IPS-15b (cell line): ENCODE measurements at regions not wholly inside any gene's neighbourhood (a gene's known extent, or its start where the extent isn't known, plus 50 kb on each side); places are given as distances from the start of the nearest gene placed in this dataset.
"Not testable (repeated sequence)": the region's sequence is repeated elsewhere in the genome, so short reads cannot be mapped to it uniquely, and the experiment has no call there.

Source experiments
- H3K27me3 ChIP-seq: one replicate; pipeline ENCODE4 v1.6.1; 2013; ENCODE audit warnings: low read length; ENCODE audit not compliant: control insufficient read depth, insufficient read depth
- H3K36me3 ChIP-seq: one replicate; pipeline ENCODE4 v1.6.1; 2013; ENCODE audit warnings: low read length; ENCODE audit not compliant: control insufficient read depth, insufficient read depth
- H3K4me1 ChIP-seq: one replicate; pipeline ENCODE4 v1.6.1; 2013; ENCODE audit warnings: mild to moderate bottlenecking, low read length; ENCODE audit not compliant: control insufficient read depth, insufficient read depth
- H3K4me3 ChIP-seq: one replicate; pipeline ENCODE4 v1.5.1; 2013; ENCODE audit warnings: low read depth, low read length
- H3K9ac ChIP-seq: one replicate; pipeline ENCODE4 v1.6.1; 2013; ENCODE audit warnings: low read depth, mild to moderate bottlenecking, low read length
- H3K9me3 ChIP-seq: one replicate; pipeline ENCODE4 v1.6.1; 2013; ENCODE audit warnings: mild to moderate bottlenecking, low read length; ENCODE audit not compliant: control insufficient read depth, insufficient read depth

DNA sequence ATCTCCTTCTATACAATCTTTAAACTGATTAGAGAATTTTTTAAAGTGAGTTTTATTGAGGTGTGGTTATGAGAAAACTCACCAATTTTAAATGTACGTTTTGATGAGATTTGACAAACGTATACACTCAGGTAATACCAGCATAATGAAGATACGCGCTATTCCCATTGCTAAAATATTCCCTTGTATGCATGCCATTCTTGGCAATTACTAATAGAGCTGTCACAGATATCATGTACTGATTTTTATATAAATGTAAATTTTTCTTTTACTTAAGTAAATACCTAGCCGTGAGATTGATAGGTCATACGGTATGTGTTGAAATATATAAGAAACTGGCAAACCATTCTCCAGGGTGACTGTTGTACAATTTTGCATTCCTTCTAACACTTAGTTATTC is 384.7 kb downstream of the PTH2R start:
- no peaks in the 10 kb centered on the region for H3K9me3 ChIP-seq
- H3K36me3 ChIP-seq: no peaks in the 10 kb centered on the region
- H3K4me3 ChIP-seq: no peak overlapping the region
- no peak overlapping the region for H3K9ac ChIP-seq
- no peaks in the 10 kb centered on the region for H3K27me3 ChIP-seq
- no peaks in the 10 kb centered on the region for H3K4me1 ChIP-seq

DNA sequence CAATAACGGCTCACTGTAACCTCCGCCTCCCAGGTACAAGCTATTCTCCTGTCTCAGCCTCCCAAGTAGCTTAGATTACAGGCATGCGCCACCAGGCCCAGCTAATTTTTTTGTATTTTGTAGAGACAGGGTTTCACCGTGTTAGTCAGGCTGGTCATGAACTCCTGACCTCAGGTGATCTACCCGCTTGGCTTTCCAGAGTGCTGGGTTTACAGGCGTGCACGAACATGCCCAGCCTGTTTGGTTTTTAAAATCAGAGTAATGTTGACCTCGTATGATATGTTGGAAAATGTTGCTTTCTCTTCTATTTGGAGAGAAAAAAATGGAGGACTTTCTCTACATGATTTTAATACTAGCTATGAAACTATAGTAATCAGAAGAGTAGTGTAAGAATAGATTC is 386.2 kb downstream of the PTH2R start:
- Histone ChIP-seq H3K9ac (no peak overlapping the region), H3K27me3 (no peaks in the 10 kb centered on the region), H3K9me3 (no peaks in the 10 kb centered on the region), H3K4me1 (no peaks in the 10 kb centered on the region), H3K36me3 (no peaks in the 10 kb centered on the region), H3K4me3 (no peak overlapping the region)

DNA sequence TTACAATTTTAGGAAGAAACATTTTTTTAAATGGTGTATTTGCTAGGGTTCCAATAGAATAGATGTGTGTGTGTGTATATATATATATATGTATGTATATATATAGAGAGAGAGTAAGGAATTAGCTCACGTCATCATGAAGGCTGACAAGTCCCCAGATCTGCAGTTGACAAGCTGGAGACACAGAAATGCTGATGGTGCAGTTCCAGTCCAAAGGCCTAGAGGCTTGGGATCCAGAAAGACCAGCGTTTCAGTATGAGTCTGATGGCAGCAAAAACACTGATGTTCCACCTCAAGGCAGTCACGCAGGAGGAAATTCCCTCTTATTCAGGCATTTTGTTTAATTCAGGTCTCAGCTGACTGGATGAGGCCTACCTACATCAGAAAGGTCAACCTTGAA is 386.8 kb downstream of the PTH2R start:
- Histone ChIP-seq H3K36me3 (no peaks in the 10 kb centered on the region), H3K4me3 (no peak overlapping the region), H3K4me1 (no peaks in the 10 kb centered on the region), H3K9ac (no peak overlapping the region), H3K27me3 (no peaks in the 10 kb centered on the region), H3K9me3 (no peaks in the 10 kb centered on the region)

DNA sequence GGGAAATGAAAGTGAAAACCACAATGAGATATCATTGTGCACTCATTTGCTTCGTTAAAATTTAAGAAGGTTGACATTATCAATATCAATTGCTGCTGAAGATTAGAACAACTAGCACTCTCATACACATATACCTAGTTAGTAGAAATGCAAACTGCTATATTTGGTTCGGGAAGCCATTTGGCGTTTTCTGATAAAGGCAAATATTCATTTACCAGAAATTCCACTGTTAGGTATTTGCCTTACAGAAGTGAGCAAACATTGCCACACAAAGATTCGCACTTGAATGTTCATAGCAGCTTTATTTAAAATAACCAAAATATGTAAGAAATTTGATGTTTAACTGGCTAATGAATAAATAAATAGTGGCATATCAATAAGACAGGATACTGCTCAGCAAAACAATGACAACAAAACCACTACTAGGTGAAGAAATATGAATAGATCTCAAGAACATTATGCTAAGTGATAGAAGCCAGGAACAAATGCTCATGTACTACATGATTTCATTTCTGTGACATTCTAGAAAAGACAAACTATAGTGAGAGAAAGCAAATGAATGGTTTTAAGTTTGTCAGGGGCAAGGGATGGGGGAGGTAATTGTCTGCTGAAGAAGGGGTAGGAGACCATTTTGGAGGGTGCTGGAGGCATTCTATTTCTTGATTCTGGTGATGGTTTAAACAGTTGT is 387.8 kb downstream of the PTH2R start:
- Histone ChIP-seq H3K9me3 (no peaks in the 10 kb centered on the region), H3K36me3 (no peaks in the 10 kb centered on the region), H3K4me1 (no peaks in the 10 kb centered on the region), H3K27me3 (no peaks in the 10 kb centered on the region), H3K9ac (no peak overlapping the region), H3K4me3 (no peak overlapping the region)

DNA sequence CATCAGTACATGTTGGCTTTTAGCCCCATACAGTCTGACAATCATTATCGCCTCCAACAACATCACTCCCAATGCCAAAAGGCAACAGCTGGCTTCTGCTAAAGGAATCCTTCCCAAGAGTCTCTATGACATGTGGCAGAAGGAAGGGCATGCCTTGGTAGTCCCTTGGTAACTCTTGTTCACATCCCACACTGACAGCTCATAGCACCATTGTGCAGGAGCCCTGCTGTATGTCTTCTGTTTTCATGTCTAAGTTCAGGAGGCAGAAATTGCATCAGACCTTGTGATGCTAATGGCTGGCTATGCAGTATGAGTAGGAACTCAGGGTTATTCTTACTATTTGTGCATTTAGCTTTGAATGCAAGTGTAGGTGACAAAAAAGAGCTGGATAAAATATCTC is 392.1 kb downstream of the PTH2R start:
- Histone ChIP-seq H3K4me3 (no peak overlapping the region), H3K9ac (no peak overlapping the region), H3K27me3 (no peaks in the 10 kb centered on the region), H3K4me1 (no peaks in the 10 kb centered on the region), H3K9me3 (no peaks in the 10 kb centered on the region), H3K36me3 (no peaks in the 10 kb centered on the region)

DNA sequence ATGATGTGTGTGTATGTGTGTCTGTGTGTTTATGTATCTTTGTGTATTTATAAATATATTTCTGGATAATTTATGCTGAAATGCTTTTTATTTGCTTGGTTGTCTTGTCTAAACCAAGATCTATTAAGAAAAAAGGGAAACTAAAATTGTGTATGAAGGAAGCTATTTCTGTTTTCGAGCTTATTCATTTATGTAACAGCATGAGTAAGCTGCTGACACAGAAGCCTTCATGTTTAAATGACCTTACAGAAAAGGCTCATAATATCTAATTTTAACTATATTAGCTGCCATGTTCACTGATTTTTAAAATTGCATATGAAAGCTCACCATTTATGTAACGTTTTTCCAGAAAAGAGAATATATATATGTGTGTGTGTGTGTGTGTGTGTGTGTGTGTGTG is 392.8 kb downstream of the PTH2R start:
- Histone ChIP-seq H3K36me3 (no peaks in the 10 kb centered on the region), H3K9ac (no peak overlapping the region), H3K4me3 (no peak overlapping the region), H3K9me3 (no peaks in the 10 kb centered on the region), H3K4me1 (no peaks in the 10 kb centered on the region), H3K27me3 (no peaks in the 10 kb centered on the region)

DNA sequence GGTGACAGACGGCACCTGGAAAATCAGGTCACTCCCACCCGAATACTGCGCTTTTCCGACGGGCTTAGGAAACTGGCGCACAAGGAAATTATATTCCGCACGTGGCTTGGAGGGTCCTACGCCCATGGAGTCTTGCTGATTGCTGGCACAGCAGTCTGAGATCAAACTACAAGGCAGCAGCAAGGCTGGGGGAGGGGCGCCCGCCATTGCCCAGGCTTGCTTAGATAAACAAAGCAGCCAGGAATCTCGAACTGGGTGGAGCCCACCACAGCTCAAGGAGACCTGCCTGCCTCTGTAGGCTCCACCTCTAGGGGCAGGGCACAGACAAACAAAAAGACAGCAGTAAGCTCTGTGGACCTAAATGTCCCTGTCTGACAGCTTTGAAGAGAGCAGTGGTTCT is 394.3 kb downstream of the PTH2R start:
- H3K4me3 ChIP-seq, H3K4me1 ChIP-seq, H3K27me3 ChIP-seq, H3K9ac ChIP-seq, H3K36me3 ChIP-seq, H3K9me3 ChIP-seq: not testable (repeated sequence)

DNA sequence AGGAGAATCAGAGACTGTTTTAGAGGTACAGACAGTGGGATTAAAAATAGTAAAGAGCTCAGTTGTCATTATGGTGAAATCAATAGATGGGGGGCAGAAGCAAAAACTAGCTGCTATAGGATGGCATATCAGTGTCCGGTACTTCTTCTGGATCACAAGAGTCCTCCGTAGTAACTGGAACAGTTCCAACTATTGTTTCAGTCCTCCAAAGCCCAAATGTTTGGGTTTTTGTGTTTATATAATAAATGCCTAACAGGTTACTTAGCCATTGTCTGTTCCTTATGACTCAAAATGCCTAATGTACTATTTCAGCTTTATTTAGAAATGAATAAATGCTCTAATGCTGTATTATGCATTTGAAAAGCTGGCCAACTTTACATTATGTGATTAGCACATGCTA is 401.2 kb downstream of the PTH2R start:
- Histone ChIP-seq H3K27me3 (no peaks in the 10 kb centered on the region), H3K36me3 (no peaks in the 10 kb centered on the region), H3K9me3 (no peaks in the 10 kb centered on the region), H3K4me3 (no peak overlapping the region), H3K4me1 (peaks cover 3% of the 10 kb centered on the region), H3K9ac (no peak overlapping the region)

DNA sequence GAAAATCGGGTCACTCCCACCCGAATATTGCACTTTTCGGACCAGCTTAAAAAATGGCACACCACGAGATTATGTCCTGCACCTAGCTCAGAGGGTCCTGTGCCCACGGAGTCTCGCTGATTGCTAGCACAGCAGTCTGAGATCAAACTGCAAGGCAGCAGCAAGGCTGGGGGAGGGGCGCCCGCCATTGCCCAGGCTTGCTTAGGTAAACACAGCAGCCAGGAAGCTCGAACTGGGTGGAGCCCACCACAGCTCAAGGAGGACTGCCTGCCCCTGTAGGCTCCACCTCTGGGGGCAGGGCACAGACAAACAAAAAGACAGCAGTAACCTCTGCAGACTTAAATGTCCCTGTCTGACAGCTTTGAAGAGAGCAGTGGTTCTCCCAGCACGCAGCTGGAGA is 405.3 kb downstream of the PTH2R start:
- H3K9me3 ChIP-seq, H3K4me1 ChIP-seq, H3K27me3 ChIP-seq, H3K36me3 ChIP-seq, H3K4me3 ChIP-seq, H3K9ac ChIP-seq: not testable (repeated sequence)

DNA sequence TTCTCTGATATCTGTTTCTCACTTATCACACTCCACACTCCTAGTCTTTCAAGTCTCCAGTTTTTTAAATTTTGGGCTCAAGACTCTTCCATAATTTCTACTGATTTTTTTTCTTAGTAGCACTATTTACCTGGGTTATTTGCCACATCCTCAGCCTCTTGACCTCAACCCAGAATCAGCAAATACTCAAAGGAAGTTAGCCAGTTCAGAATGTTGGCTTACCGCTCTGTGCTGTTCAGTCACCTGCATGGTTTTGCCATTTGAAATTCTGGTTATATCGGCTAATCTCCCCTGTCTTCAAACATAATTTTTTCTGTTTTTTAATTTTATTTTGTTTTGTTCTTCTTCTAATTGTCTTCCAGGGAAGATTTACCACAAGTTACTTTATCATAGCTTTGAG is 412.6 kb downstream of the PTH2R start:
- H3K36me3 ChIP-seq: no peaks in the 10 kb centered on the region
- no peak overlapping the region for H3K4me3 ChIP-seq
- H3K4me1 ChIP-seq: no peaks in the 10 kb centered on the region
- H3K9ac ChIP-seq: no peak overlapping the region
- no peaks in the 10 kb centered on the region for H3K9me3 ChIP-seq
- no peaks in the 10 kb centered on the region for H3K27me3 ChIP-seq

DNA sequence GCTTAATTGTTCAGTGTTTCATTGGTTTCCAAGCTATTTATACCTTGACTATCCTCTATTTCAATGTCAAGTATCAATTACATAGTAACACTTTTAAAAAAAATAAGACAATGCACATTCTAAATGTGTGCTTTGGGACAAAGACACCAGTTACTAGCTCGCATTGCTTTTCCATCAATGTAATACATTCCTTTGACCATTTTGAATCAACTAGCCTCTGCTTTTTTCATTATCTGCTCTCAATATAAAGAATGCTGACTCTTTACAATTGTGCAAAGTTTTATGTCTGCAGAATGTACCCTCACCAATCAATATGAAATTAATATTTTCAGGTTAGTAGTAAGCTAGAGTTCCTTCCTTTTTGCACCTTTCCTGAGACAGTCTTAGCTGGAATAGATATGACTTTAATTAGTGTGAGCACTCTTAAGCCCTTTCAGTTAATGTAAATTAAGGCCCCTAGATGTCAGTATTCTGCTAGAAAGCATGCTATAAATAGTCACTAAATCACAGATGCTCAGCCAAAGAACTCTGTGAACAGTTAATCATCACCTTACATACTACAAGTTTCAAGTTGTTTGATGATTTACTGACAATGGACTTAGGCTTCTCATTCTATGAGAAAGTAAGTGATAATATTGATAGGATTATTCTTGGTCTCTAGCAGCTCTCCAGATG is 413.6 kb downstream of the PTH2R start:
- H3K27me3 ChIP-seq: no peaks in the 10 kb centered on the region
- H3K9me3 ChIP-seq: no peaks in the 10 kb centered on the region
- H3K36me3 ChIP-seq: no peaks in the 10 kb centered on the region
- H3K9ac ChIP-seq: no peak overlapping the region
- H3K4me1 ChIP-seq: no peaks in the 10 kb centered on the region
- no peak overlapping the region for H3K4me3 ChIP-seq

DNA sequence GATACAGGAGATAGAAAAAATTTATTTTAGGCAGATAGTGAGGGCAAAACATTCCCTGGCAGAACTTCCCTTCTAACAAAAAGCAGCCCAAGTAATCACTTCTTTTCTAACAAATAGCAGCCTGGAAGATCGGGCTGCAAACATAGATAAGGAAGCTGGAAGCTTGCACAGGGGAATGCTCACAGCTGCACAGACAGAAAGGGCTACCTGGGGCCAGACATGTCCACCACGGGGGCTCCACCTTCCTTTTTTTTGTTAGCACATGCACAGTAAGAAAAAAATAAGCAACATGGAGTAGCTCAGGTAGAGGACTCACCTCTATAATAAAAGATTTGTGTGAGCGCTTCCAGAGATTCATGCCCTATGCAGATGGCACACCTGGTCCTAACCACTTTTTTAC is 420.5 kb downstream of the PTH2R start:
- H3K4me1 ChIP-seq: peaks cover 7% of the 10 kb centered on the region
- H3K9ac ChIP-seq: no peak overlapping the region
- H3K9me3 ChIP-seq: peaks cover 3% of the 10 kb centered on the region
- no peaks in the 10 kb centered on the region for H3K27me3 ChIP-seq
- no peaks in the 10 kb centered on the region for H3K36me3 ChIP-seq
- no peak overlapping the region for H3K4me3 ChIP-seq
